ENCODE measurements at regions not wholly inside any gene's neighbourhood (a gene's known extent, or its start where the extent isn't known, plus 50 kb on each side); places are given as distances from the start of the nearest gene placed in this dataset.

DNA sequence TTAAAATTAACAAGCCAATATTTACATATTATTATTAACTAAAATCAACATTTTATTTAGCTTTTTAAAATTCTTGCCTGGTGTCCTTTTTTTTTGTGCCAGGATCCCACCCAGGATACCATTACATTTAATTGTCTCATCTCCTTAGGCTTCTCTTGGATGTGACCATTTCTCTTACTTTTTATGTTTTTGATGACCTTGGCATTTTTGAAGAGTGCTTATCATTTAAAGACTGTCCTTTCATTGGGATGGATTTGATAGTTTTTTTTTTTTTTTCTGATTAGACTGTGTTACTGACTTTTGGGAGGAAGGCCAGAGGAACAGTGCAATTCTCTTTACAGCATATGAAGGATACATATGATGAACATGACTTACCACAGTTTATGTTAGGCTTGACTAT lies 181.4 kb upstream of the SMIM30 start:
- H2AFZ ChIP-seq (ENCODE audit: insufficient read depth, low read depth, low read length, poor library complexity, severe bottlenecking): no peak overlapping the region

DNA sequence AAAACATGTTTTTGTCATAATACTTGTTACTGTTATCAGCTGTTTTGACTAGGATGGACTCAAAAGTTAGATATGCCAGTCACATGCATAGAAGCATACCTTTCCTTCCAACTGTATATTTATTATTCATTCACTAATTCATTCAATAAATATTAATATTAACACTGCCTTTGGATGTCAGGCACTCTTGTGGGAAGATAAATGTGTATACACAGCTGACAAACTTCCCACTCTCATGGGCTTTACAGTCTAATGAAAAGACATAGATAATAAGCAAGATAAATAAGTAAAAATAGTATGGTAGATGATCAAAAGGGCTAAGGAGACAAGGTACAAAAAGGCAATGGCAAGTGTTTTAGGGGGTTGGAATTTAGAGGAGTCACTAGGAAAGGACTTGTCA lies 180.1 kb upstream of the SMIM30 start:
- Mint-ChIP-seq H3K4me3 (no peak overlapping the region), H3K27me3 (ENCODE audit: low read depth in 3 of 3) (no peaks in the 10 kb centered on the region), H3K9me3 (peaks cover 0 to 2% (median 0%) of the 10 kb centered on the region in 7 donors), H3K36me3 (no peaks in the 10 kb centered on the region), H3K27ac (no peak overlapping the region), H3K4me1 (no peaks in the 10 kb centered on the region)
- no peak overlapping the region for H3K27ac ChIP-seq (ENCODE audit: low read depth in 1 of 2, low read length in 2 of 2)
- H3K9me3 ChIP-seq (replicated peaks in 1 of 2; ENCODE audit: control insufficient read depth in 1 of 2, insufficient read depth in 1 of 2, low read length in 2 of 2): peaks cover 0 to 4% of the 10 kb centered on the region in 2 donors
- no peaks in the 10 kb centered on the region for H3K79me2 ChIP-seq (ENCODE audit: insufficient read depth, low read length)
- intact Hi-C loops (cut with micrococcal nuclease): no loop called here
- H3K4me2 ChIP-seq (replicated peaks; ENCODE audit: extremely low read depth, low read length, poor library complexity, severe bottlenecking): no peak overlapping the region
- no peak for DNase-seq
- H3K4me1 ChIP-seq (ENCODE audit: control insufficient read depth in 1 of 2, insufficient read depth in 2 of 2, low read length in 2 of 2): no peaks in the 10 kb centered on the region
- H3K27me3 ChIP-seq (ENCODE audit: control insufficient read depth in 2 of 2, insufficient read depth in 2 of 2, low read length in 2 of 2): no peaks in the 10 kb centered on the region
- H4K20me1 ChIP-seq (ENCODE audit: insufficient read depth, low read length): no peaks in the 10 kb centered on the region
- H3K9ac ChIP-seq (ENCODE audit: insufficient read depth, low read length, poor library complexity, severe bottlenecking): no peak overlapping the region
- no peaks in the 10 kb centered on the region for H3K36me3 ChIP-seq (replicated peaks in 1 of 2; ENCODE audit: control insufficient read depth in 1 of 2, insufficient read depth in 2 of 2, low read length in 2 of 2)
- TF ChIP-seq, protein P1, sequence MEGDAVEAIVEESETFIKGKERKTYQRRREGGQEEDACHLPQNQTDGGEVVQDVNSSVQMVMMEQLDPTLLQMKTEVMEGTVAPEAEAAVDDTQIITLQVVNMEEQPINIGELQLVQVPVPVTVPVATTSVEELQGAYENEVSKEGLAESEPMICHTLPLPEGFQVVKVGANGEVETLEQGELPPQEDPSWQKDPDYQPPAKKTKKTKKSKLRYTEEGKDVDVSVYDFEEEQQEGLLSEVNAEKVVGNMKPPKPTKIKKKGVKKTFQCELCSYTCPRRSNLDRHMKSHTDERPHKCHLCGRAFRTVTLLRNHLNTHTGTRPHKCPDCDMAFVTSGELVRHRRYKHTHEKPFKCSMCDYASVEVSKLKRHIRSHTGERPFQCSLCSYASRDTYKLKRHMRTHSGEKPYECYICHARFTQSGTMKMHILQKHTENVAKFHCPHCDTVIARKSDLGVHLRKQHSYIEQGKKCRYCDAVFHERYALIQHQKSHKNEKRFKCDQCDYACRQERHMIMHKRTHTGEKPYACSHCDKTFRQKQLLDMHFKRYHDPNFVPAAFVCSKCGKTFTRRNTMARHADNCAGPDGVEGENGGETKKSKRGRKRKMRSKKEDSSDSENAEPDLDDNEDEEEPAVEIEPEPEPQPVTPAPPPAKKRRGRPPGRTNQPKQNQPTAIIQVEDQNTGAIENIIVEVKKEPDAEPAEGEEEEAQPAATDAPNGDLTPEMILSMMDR (IDR thresholded peaks at IDR 0.05): no peak
- H2AFZ ChIP-seq (ENCODE audit: insufficient read depth, low read depth, low read length, poor library complexity, severe bottlenecking): no peak overlapping the region
- H3K4me3 ChIP-seq (replicated peaks in 1 of 3; ENCODE audit: low read depth in 2 of 3, low read length in 3 of 3): no peak overlapping the region

More for the DNA sequence above, 181.4 kb upstream of the SMIM30 start:
- Histone ChIP-seq H3K79me2 (ENCODE audit: insufficient read depth, low read length) (no peaks in the 10 kb centered on the region), H3K27me3 (ENCODE audit: control insufficient read depth in 2 of 2, insufficient read depth in 2 of 2, low read length in 2 of 2) (no peaks in the 10 kb centered on the region), H4K20me1 (ENCODE audit: insufficient read depth, low read length) (no peaks in the 10 kb centered on the region), H3K9me3 (replicated peaks in 1 of 2; ENCODE audit: control insufficient read depth in 1 of 2, insufficient read depth in 1 of 2, low read length in 2 of 2) (peaks cover 0 to 4% of the 10 kb centered on the region in 2 donors), H3K36me3 (replicated peaks in 1 of 2; ENCODE audit: control insufficient read depth in 1 of 2, insufficient read depth in 2 of 2, low read length in 2 of 2) (no peaks in the 10 kb centered on the region), H3K4me1 (ENCODE audit: control insufficient read depth in 1 of 2, insufficient read depth in 2 of 2, low read length in 2 of 2) (no peaks in the 10 kb centered on the region), H3K4me2 (replicated peaks; ENCODE audit: extremely low read depth, low read length, poor library complexity, severe bottlenecking) (no peak overlapping the region), H3K9ac (ENCODE audit: insufficient read depth, low read length, poor library complexity, severe bottlenecking) (no peak overlapping the region), H3K4me3 (replicated peaks in 1 of 3; ENCODE audit: low read depth in 2 of 3, low read length in 3 of 3) (no peak overlapping the region), H3K27ac (ENCODE audit: low read depth in 1 of 2, low read length in 2 of 2) (no peak overlapping the region)
- no peak for DNase-seq
- Mint-ChIP-seq H3K4me3 (no peak overlapping the region), H3K4me1 (no peaks in the 10 kb centered on the region), H3K27ac (no peak overlapping the region), H3K9me3 (peaks cover 0 to 2% (median 0%) of the 10 kb centered on the region in 7 donors), H3K36me3 (no peaks in the 10 kb centered on the region), H3K27me3 (ENCODE audit: low read depth in 3 of 3) (no peaks in the 10 kb centered on the region)
- intact Hi-C loops (cut with micrococcal nuclease): no loop called here
- TF ChIP-seq, protein P1 (IDR thresholded peaks at IDR 0.05): no peak

All from CD14-positive monocyte (primary cell).